ENCODE measurements at regions not wholly inside any gene's neighbourhood (a gene's known extent, or its start where the extent isn't known, plus 50 kb on each side); places are given as distances from the start of the nearest gene placed in this dataset.

- no peaks in the 10 kb centered on the region for H3K36me3 ChIP-seq (ENCODE audit: insufficient read depth)
- H3K27ac ChIP-seq, result no peak overlapping the region
- H3K4me3 ChIP-seq (IDR thresholded peaks at IDR 0.05; ENCODE audit: insufficient read depth, low read depth, low read length), result no peak overlapping the region
- TF ChIP-seq CTCF (conservative IDR thresholded peaks at IDR 0.05; ENCODE audit: low read depth, low read length), result no peak
- no peak overlapping the region for H3K4me2 ChIP-seq
- H3K27me3 ChIP-seq (ENCODE audit: insufficient read depth, low read depth), result no peaks in the 10 kb centered on the region
- H3K79me2 ChIP-seq (ENCODE audit: insufficient read depth, low read depth), result no peaks in the 10 kb centered on the region
- no peak overlapping the region for H3K9ac ChIP-seq
- peaks cover 13% of the 10 kb centered on the region for H3K4me1 ChIP-seq (ENCODE audit: low read depth, poor library complexity, severe bottlenecking)
- no peak overlapping the region for H2AFZ ChIP-seq (ENCODE audit: low read depth)
- no peaks in the 10 kb centered on the region for H4K20me1 ChIP-seq (ENCODE audit: insufficient read depth)
Observed at GRCh38 chr4:182093431-182093831, 149.8 kb upstream of the TENM3 start.

- no peak overlapping the region for H3K9ac ChIP-seq
- H3K4me2 ChIP-seq, result no peak overlapping the region
- no peak for TF ChIP-seq CTCF (conservative IDR thresholded peaks at IDR 0.05; ENCODE audit: low read depth, low read length)
- no peak overlapping the region for H2AFZ ChIP-seq (ENCODE audit: low read depth)
- no peaks in the 10 kb centered on the region for H3K36me3 ChIP-seq (ENCODE audit: insufficient read depth)
- H3K27me3 ChIP-seq (ENCODE audit: insufficient read depth, low read depth), result no peaks in the 10 kb centered on the region
- no peaks in the 10 kb centered on the region for H4K20me1 ChIP-seq (ENCODE audit: insufficient read depth)
- H3K4me1 ChIP-seq (ENCODE audit: low read depth, poor library complexity, severe bottlenecking), result peaks cover 10% of the 10 kb centered on the region
- no peak overlapping the region for H3K27ac ChIP-seq
- H3K4me3 ChIP-seq (IDR thresholded peaks at IDR 0.05; ENCODE audit: insufficient read depth, low read depth, low read length), result no peak overlapping the region
- no peaks in the 10 kb centered on the region for H3K79me2 ChIP-seq (ENCODE audit: insufficient read depth, low read depth)
Observed at GRCh38 chr4:182093935-182094334, 149.3 kb upstream of the TENM3 start.

- Histone ChIP-seq H3K27me3 (ENCODE audit: insufficient read depth, low read depth) (no peaks in the 10 kb centered on the region), H3K4me3 (IDR thresholded peaks at IDR 0.05; ENCODE audit: insufficient read depth, low read depth, low read length) (no peak overlapping the region), H2AFZ (ENCODE audit: low read depth) (no peak overlapping the region), H3K36me3 (ENCODE audit: insufficient read depth) (no peaks in the 10 kb centered on the region), H3K4me2 (no peak overlapping the region), H3K79me2 (ENCODE audit: insufficient read depth, low read depth) (no peaks in the 10 kb centered on the region), H3K9ac (no peak overlapping the region), H3K4me1 (ENCODE audit: low read depth, poor library complexity, severe bottlenecking) (no peaks in the 10 kb centered on the region), H4K20me1 (ENCODE audit: insufficient read depth) (no peaks in the 10 kb centered on the region), H3K27ac (no peak overlapping the region)
- TF ChIP-seq CTCF (conservative IDR thresholded peaks at IDR 0.05; ENCODE audit: low read depth, low read length), result no peak
Observed at GRCh38 chr4:182101618-182102017, 141.6 kb upstream of the TENM3 start.

GRCh38 chr4:182102576-182102975, 140.6 kb upstream of the TENM3 start:
- no peaks in the 10 kb centered on the region for H3K4me1 ChIP-seq (ENCODE audit: low read depth, poor library complexity, severe bottlenecking)
- no peaks in the 10 kb centered on the region for H3K36me3 ChIP-seq (ENCODE audit: insufficient read depth)
- H3K27me3 ChIP-seq (ENCODE audit: insufficient read depth, low read depth), result no peaks in the 10 kb centered on the region
- no peak for TF ChIP-seq CTCF (conservative IDR thresholded peaks at IDR 0.05; ENCODE audit: low read depth, low read length)
- H3K4me2 ChIP-seq, result no peak overlapping the region
- H2AFZ ChIP-seq (ENCODE audit: low read depth), result no peak overlapping the region
- H3K27ac ChIP-seq, result no peak overlapping the region
- H3K4me3 ChIP-seq (IDR thresholded peaks at IDR 0.05; ENCODE audit: insufficient read depth, low read depth, low read length), result no peak overlapping the region
- no peak overlapping the region for H3K9ac ChIP-seq
- no peaks in the 10 kb centered on the region for H3K79me2 ChIP-seq (ENCODE audit: insufficient read depth, low read depth)
- no peaks in the 10 kb centered on the region for H4K20me1 ChIP-seq (ENCODE audit: insufficient read depth)

Data from KMS-11 (cell line).